ENCODE measurements at regions not wholly inside any gene's neighbourhood (a gene's known extent, or its start where the extent isn't known, plus 50 kb on each side); places are given as distances from the start of the nearest gene placed in this dataset.
A peak's percentile ranks its signal among the peaks of the same experiment; 100 is the strongest.
"Not testable (repeated sequence)": the region's sequence is repeated elsewhere in the genome, so short reads cannot be mapped to it uniquely, and the experiment has no call there.

DNA sequence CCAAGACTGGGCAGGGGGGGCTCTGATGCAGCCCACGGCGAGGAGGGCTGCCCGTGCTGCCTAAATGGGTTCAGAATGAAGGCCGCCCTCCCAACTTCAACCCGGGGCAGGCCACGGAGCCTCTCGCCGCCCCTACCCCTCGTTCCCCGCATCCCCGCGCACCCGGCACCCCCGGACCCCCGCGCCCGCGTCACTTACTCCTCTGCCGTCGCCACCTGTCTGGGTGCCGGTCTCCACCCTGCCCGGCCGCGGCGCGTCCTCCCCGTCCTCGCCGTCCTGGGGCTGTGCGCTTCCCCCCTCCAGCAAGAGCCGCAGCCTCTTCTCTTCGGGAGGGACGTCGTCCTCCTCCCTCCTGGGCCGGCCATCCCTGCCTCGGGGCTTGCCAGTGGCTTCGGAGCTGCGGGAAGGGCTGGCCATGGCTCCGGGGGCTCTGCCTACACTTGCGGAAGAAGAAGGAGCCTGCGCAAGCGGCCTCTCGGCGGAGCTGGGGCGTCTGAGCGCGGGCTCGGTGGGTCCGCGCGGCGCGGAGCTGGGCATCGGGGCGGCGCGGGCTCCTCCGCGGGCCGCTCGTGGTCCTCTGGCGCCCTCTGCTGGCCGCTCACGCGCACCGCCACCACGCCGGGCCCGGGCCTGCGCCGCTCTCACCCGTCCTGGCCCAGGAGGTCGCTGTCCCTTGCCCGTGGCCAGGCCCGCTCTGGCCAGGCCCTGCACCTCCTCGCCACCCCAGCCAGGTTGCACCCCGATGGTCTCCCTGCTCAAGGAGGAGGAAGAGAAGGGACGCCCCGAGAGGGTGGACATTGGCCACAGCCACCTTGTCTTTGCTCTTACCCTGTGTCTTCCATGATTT lies 59.3 kb upstream of the CLEC6A start:
- peak; percentile 55 for TF ChIP-seq CTCF (IDR thresholded peaks at IDR 0.05)
- H3K9me3 ChIP-seq; H3K27ac ChIP-seq; H3K36me3 ChIP-seq; intact Hi-C loops (cut with DNase I); H3K4me1 ChIP-seq; H3K27me3 ChIP-seq: not testable (repeated sequence)
- Histone ChIP-seq H3K9ac (ENCODE audit: low read depth in 2 of 2, low read length in 2 of 2) (peak overlapping the region in 1 of 2 donors; percentile 24), H3K4me3 (peak overlapping the region; percentile 23)
- DNase-seq, result peak; percentile 57

DNA sequence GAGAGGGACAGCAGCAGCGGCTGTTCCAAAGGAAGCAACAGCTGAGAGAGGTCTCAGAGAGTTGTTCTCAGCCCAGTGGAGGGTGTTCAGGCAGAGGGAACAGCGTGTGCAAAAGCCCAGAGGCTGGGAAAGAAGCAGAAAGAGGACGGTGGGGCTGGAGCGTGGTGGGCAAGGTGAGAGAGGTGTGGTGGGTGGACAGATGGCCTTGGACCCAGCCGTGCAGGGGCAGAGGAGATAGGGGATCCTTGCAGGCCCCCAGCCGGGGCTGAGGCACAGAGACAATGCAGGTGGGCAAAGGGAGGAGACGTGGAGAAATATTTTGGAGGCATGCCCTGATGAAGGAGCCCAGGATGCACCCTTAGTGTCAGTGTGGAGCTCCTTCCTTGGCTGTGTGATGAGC lies 58.4 kb upstream of the CLEC6A start:
- DNase-seq, result not testable (repeated sequence)

GRCh38 chr12:8399496-8400034 lies 56.2 kb upstream of the CLEC6A start:
- intact Hi-C loops (cut with DNase I); H3K9me3 ChIP-seq; H3K4me3 ChIP-seq; H3K36me3 ChIP-seq; H3K27ac ChIP-seq; H3K4me1 ChIP-seq; H3K9ac ChIP-seq (ENCODE audit: low read depth in 2 of 2, low read length in 2 of 2); H3K27me3 ChIP-seq; DNase-seq: not testable (repeated sequence)

More for the DNA sequence above, 58.4 kb upstream of the CLEC6A start:
- H3K4me1 ChIP-seq; H3K36me3 ChIP-seq; intact Hi-C loops (cut with DNase I); H3K27me3 ChIP-seq; H3K4me3 ChIP-seq; H3K9ac ChIP-seq (ENCODE audit: low read depth in 2 of 2, low read length in 2 of 2); H3K9me3 ChIP-seq; H3K27ac ChIP-seq: not testable (repeated sequence)

- H3K27me3 ChIP-seq; H3K4me3 ChIP-seq; H3K9me3 ChIP-seq; H3K9ac ChIP-seq (ENCODE audit: low read depth in 2 of 2, low read length in 2 of 2); DNase-seq; H3K36me3 ChIP-seq; H3K4me1 ChIP-seq; intact Hi-C loops (cut with DNase I); H3K27ac ChIP-seq: not testable (repeated sequence)
Observed at GRCh38 chr12:8403834-8404233, 51.9 kb upstream of the CLEC6A start.

GRCh38 chr12:8404341-8404740 lies 51.4 kb upstream of the CLEC6A start:
- H3K36me3 ChIP-seq; H3K9ac ChIP-seq (ENCODE audit: low read depth in 2 of 2, low read length in 2 of 2); H3K27me3 ChIP-seq; H3K9me3 ChIP-seq; H3K27ac ChIP-seq; intact Hi-C loops (cut with DNase I); DNase-seq; H3K4me1 ChIP-seq; H3K4me3 ChIP-seq: not testable (repeated sequence)
